IMR-90 (cell line): ENCODE measurements at regions not wholly inside any gene's neighbourhood (a gene's known extent, or its start where the extent isn't known, plus 50 kb on each side); places are given as distances from the start of the nearest gene placed in this dataset.

Experiments
- ATAC-seq: fragments of 200-7000 bp; cut with Tn5 transposase; 2 replicates; pipeline ENCODE4 v1.9.1; 2020; ENCODE audit warnings: low read depth, mild to moderate bottlenecking, moderate library complexity
- BruUV-seq: library from RNA; stranded (reverse); fragments of 400-500 nt; replicated peaks from 2 replicates; lab custom pipeline; 2021; lab: Mats Ljungman, UMichigan
- CTCF ChIA-PET: fragments of 300-600 bp; formaldehyde crosslinking; extraction: SDS; loops from one replicate; lab custom pipeline; 2021; ENCODE audit warnings: antibody characterized with exemption; lab: Yijun Ruan, JAX
- POLR2A ChIA-PET: fragments of 300-600 bp; sonication (Branson Sonifier 250); formaldehyde crosslinking; loops from one replicate; lab custom pipeline; 2022; ENCODE audit warnings: antibody characterized with exemption; ENCODE audit not compliant: unreplicated experiment; lab: Charles Lee
- DNase-seq: peaks from one replicate; pipeline ENCODE4 v3.0.0; 2013
- H2AFZ ChIP-seq: replicated peaks from 2 replicates; pipeline ENCODE3; 2013; ENCODE audit warnings: low read length, mild to moderate bottlenecking; ENCODE audit not compliant: poor library complexity
- H2AK5ac ChIP-seq: 2 replicates; pipeline ENCODE4 v1.6.1; 2013; ENCODE audit warnings: low read depth, low read length, inconsistent platforms
- H2AK9ac ChIP-seq: replicated peaks from 2 replicates; pipeline ENCODE3; 2013; ENCODE audit warnings: mild to moderate bottlenecking, low read depth, low read length, moderate library complexity; ENCODE audit not compliant: poor library complexity
- H2BK120ac ChIP-seq: 2 replicates; pipeline ENCODE4 v1.6.1; 2013; ENCODE audit warnings: low read depth, low read length, inconsistent platforms
- H2BK15ac ChIP-seq: 3 replicates; pipeline ENCODE4 v1.6.1; 2013; ENCODE audit warnings: low read depth, low read length, inconsistent platforms
- H2BK20ac ChIP-seq: 2 replicates; pipeline ENCODE4 v1.6.1; 2013; ENCODE audit warnings: low read depth, mild to moderate bottlenecking, inconsistent platforms, low read length, moderate library complexity
- H2BK5ac ChIP-seq: 2 replicates; pipeline ENCODE4 v1.6.1; 2013; ENCODE audit warnings: mild to moderate bottlenecking, low read depth, low read length, inconsistent platforms; ENCODE audit not compliant: poor library complexity, severe bottlenecking
- H3K14ac ChIP-seq: replicated peaks from 2 replicates; pipeline ENCODE4 v1.6.1; 2013; ENCODE audit warnings: low read depth, low read length, inconsistent platforms
- H3K18ac ChIP-seq: 2 replicates; pipeline ENCODE4 v1.6.1; 2013; ENCODE audit warnings: low read depth, low read length, control low read depth
- H3K23ac ChIP-seq: 2 replicates; pipeline ENCODE4 v1.6.1; 2013; ENCODE audit warnings: low read depth, low read length, inconsistent platforms
- H3K27ac ChIP-seq: 2 replicates; pipeline ENCODE4 v1.5.1; 2013; ENCODE audit warnings: mild to moderate bottlenecking, control low read depth, low read length; ENCODE audit not compliant: insufficient read depth
- H3K27me3 ChIP-seq: 2 replicates; pipeline ENCODE4 v1.6.1; 2013; ENCODE audit warnings: low read length; ENCODE audit not compliant: control insufficient read depth, insufficient read depth
- H3K36me3 ChIP-seq: 2 replicates; pipeline ENCODE4 v1.6.1; 2013; ENCODE audit warnings: low read length, mixed read lengths; ENCODE audit not compliant: control insufficient read depth, insufficient read depth
- H3K4ac ChIP-seq: 2 replicates; pipeline ENCODE4 v1.6.1; 2013; ENCODE audit warnings: low read depth, low read length, inconsistent platforms
- H3K4me1 ChIP-seq: 2 replicates; pipeline ENCODE4 v1.6.1; 2013; ENCODE audit warnings: low read length, mixed read lengths; ENCODE audit not compliant: control insufficient read depth, insufficient read depth
- H3K4me2 ChIP-seq: 2 replicates; pipeline ENCODE4 v1.6.1; 2013; ENCODE audit warnings: low read depth, mild to moderate bottlenecking, control low read depth, low read length, moderate library complexity
- H3K4me3 ChIP-seq: 2 replicates; pipeline ENCODE4 v1.5.1; 2013; ENCODE audit warnings: low read depth, mild to moderate bottlenecking, control low read depth, low read length, moderate library complexity; ENCODE audit not compliant: insufficient read depth
- H3K56ac ChIP-seq: 2 replicates; pipeline ENCODE4 v1.6.1; 2013; ENCODE audit warnings: low read length, inconsistent platforms; ENCODE audit not compliant: insufficient read depth; ENCODE audit errors: extremely low read depth
- H3K79me1 ChIP-seq, 2 experiments: 2 replicates each; pipeline ENCODE4 v1.6.1; 2013; ENCODE audit warnings: low read length in 2 of 2, inconsistent platforms in 1 of 2, low read depth in 1 of 2
- H3K9ac ChIP-seq: 2 replicates; pipeline ENCODE4 v1.6.1; 2013; ENCODE audit warnings: low read depth, low read length, control low read depth
- H3K9me1 ChIP-seq: 2 replicates; pipeline ENCODE4 v1.6.1; 2013; ENCODE audit warnings: low read length, inconsistent platforms; ENCODE audit not compliant: insufficient read depth
- H3K9me3 ChIP-seq: 2 replicates; pipeline ENCODE4 v1.6.1; 2013; ENCODE audit warnings: low read length; ENCODE audit not compliant: control insufficient read depth, insufficient read depth
- H4K20me1 ChIP-seq: 2 replicates; pipeline ENCODE4 v1.6.1; 2013; ENCODE audit warnings: low read length, inconsistent platforms; ENCODE audit not compliant: insufficient read depth
- H4K5ac ChIP-seq: 2 replicates; pipeline ENCODE4 v1.6.1; 2013; ENCODE audit warnings: mild to moderate bottlenecking, low read depth, low read length, control low read depth
- H4K8ac ChIP-seq, 2 experiments: 2 replicates each; pipeline ENCODE4 v1.6.1; 2013; ENCODE audit warnings: low read depth in 2 of 2, low read length in 2 of 2, control low read depth in 1 of 2, inconsistent platforms in 1 of 2
- H4K91ac ChIP-seq: 2 replicates; pipeline ENCODE4 v1.6.1; 2013; ENCODE audit warnings: low read depth, low read length, inconsistent platforms; ENCODE audit not compliant: insufficient read depth
- CEBPB ChIP-seq: IDR thresholded peaks from 2 replicates; pipeline ENCODE4 v1.6.1; 2012; ENCODE audit warnings: low read depth, low read length, improper control_type of control experiment
- ELK1 ChIP-seq: fragments of 150-350 bp; IDR thresholded peaks from 2 replicates; pipeline ENCODE4 v1.6.1; 2016; ENCODE audit warnings: low read depth, mild to moderate bottlenecking, low read length, moderate library complexity, borderline replicate concordance
- WGBS, 2 experiments: methylation state at CpG; one replicate each; pipeline versions ENCODE4 v1.1.5 to v1.1.7; 2013; ENCODE audit warnings: missing lambda C conversion rate in 2 of 2; ENCODE audit not compliant: insufficient read length in 1 of 2; ENCODE audit errors: extremely low coverage in 2 of 2; 5-methylcytosine and 5-hydroxymethylcytosine counted together
- dilution Hi-C: fragments of 300-500 bp; cut with HindIII; formaldehyde crosslinking; loops from one replicate; pipeline ENCODE4 v1.14.3; 2018; ENCODE audit warnings: low sequenced_read_pairs; ENCODE audit not compliant: unreplicated experiment
- in situ Hi-C: fragments of 300-500 bp; cut with MboI; formaldehyde crosslinking; loops from 3 replicates; pipeline ENCODE4 v1.14.3; 2019; ENCODE audit warnings: low sequenced_read_pairs, inconsistent platforms, mixed read lengths
- intact Hi-C: fragments of 100-400 bp; cut with micrococcal nuclease; formaldehyde crosslinking; loops from 2 replicates; pipeline ENCODE4 v1.10.0; 2022

- H3K4ac ChIP-seq, result no peak overlapping the region
- no peak overlapping the region for H3K23ac ChIP-seq
- no peak overlapping the region for H3K4me3 ChIP-seq
- POLR2A ChIA-PET, result no interaction called here
- no peak overlapping the region for H2AFZ ChIP-seq
- H3K56ac ChIP-seq, result no peak overlapping the region
- DNase-seq (peak; percentile 65), ATAC-seq (peak; percentile 27; the same call in 1 of the 2 replicates)
- intact Hi-C loops, result no loop called here
- no peak overlapping the region for H4K5ac ChIP-seq
- H2BK15ac ChIP-seq, result no peak overlapping the region
- TF ChIP-seq ELK1 (no peak), CEBPB (peak; percentile 45)
- in situ Hi-C loops, result no loop called here
- H3K4me1 ChIP-seq, result peaks cover 4% of the 10 kb centered on the region; the same call in 1 of the 2 replicates
- no peaks in the 10 kb centered on the region for H3K79me1 ChIP-seq
- H3K9me1 ChIP-seq, result peaks cover 5% of the 10 kb centered on the region; the same call in 1 of the 2 replicates
- H3K4me2 ChIP-seq, result peak overlapping the region; percentile 59; the same call in 1 of the 2 replicates
- no peak overlapping the region for H3K27ac ChIP-seq
- no peaks in the 10 kb centered on the region for H3K27me3 ChIP-seq
- no peak overlapping the region for H4K8ac ChIP-seq
- no peaks in the 10 kb centered on the region for H3K36me3 ChIP-seq
- peak overlapping the region; percentile 12 for H2BK5ac ChIP-seq
- no TSS peak for BruUV-seq
- no peak overlapping the region for H3K14ac ChIP-seq
- no peak overlapping the region for H2AK5ac ChIP-seq
- no peak overlapping the region for H2AK9ac ChIP-seq
- no peak overlapping the region for H3K18ac ChIP-seq
- no peaks in the 10 kb centered on the region for H4K20me1 ChIP-seq
- WGBS, 2 experiments, result 0% methylated on average over 2 of the region's 7 CpGs; no CpG with 5 or more reads in 1 of the 2 experiments
- peaks cover 3% of the 10 kb centered on the region; the same call in 1 of the 2 replicates for H3K9me3 ChIP-seq
- H2BK120ac ChIP-seq, result no peak overlapping the region
- dilution Hi-C loops, result no loop called here
- H2BK20ac ChIP-seq, result no peak overlapping the region
- no peak overlapping the region for H3K9ac ChIP-seq
- no peak overlapping the region for H4K91ac ChIP-seq
- CTCF ChIA-PET, result no interaction called here
Observed at GRCh38 chr18:67951137-67951536, 434.6 kb upstream of the DSEL start.
